Activated CD4-positive, alpha-beta memory T cell treated with anti-CD3 and anti-CD28 coated beads for 36 hours (primary cell): ENCODE measurements at regions not wholly inside any gene's neighbourhood (a gene's known extent, or its start where the extent isn't known, plus 50 kb on each side); places are given as distances from the start of the nearest gene placed in this dataset.
"Not testable (repeated sequence)": the region's sequence is repeated elsewhere in the genome, so short reads cannot be mapped to it uniquely, and the experiment has no call there.

Experiments
- CTCF ChIA-PET: fragments of 350-600 bp; sonication (Branson Sonifier 250); formaldehyde crosslinking; loops from one replicate; lab custom pipeline; 2021; ENCODE audit warnings: antibody characterized with exemption, inconsistent platforms; lab: Charles Lee
- POLR2A ChIA-PET: fragments of 350-600 bp; sonication (Branson Sonifier 250); formaldehyde crosslinking; loops from one replicate; lab custom pipeline; 2021; ENCODE audit warnings: antibody characterized with exemption; lab: Charles Lee
- DNase-seq: peaks from one replicate; pipeline ENCODE4 v3.0.0-alpha.2; 2020
- H3K27ac Mint-ChIP-seq: one replicate; pipeline ENCODE4 v1.8.0; 2021; ENCODE audit warnings: mixed read lengths
- H3K27me3 Mint-ChIP-seq: one replicate; pipeline ENCODE4 v1.8.0; 2021; ENCODE audit warnings: mixed read lengths
- H3K36me3 Mint-ChIP-seq: one replicate; pipeline ENCODE4 v1.8.0; 2021; ENCODE audit warnings: mixed read lengths
- H3K4me1 Mint-ChIP-seq: one replicate; pipeline ENCODE4 v1.8.0; 2021; ENCODE audit warnings: low read depth, mixed read lengths
- H3K4me3 Mint-ChIP-seq: one replicate; pipeline ENCODE4 v1.8.0; 2021; ENCODE audit warnings: mild to moderate bottlenecking, mixed read lengths
- H3K9me3 Mint-ChIP-seq: one replicate; pipeline ENCODE4 v1.8.0; 2021; ENCODE audit warnings: mixed read lengths
- intact Hi-C: fragments of 100-400 bp; cut with micrococcal nuclease; formaldehyde crosslinking; loops from one replicate; pipeline ENCODE4 v1.15.1; 2023

DNA sequence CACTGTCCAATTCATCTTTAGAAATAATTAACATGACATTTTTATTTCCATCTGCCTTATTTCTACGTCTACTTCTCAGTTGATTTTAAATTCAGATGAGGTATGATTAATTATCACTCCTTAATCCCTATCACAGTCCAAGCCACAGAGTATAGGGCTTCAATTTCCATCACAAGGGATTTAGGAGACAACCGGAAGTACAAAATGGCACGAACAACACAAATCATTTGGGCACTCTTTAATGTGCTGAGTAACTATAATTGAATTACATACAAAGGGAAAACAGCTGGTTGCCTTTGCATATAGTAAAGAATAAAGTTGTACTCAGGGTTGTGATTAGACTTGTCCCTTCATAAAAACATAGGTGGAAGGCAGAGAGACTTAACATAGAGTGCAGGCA, 290.4 kb upstream of the MAGEB16 start:
- H3K9me3 Mint-ChIP-seq = peaks cover 3% of the 10 kb centered on the region
- ChIA-PET POLR2A (no interaction called here), CTCF (no interaction called here)
- H3K36me3 Mint-ChIP-seq = no peaks in the 10 kb centered on the region
- H3K27me3 Mint-ChIP-seq = no peaks in the 10 kb centered on the region
- intact Hi-C loops = no loop called here
- no peak overlapping the region for H3K4me3 Mint-ChIP-seq
- H3K27ac Mint-ChIP-seq = no peak overlapping the region
- DNase-seq = no peak
- no peaks in the 10 kb centered on the region for H3K4me1 Mint-ChIP-seq

GRCh38 chrX:35548003-35548402, 250.1 kb upstream of the MAGEB16 start:
- POLR2A ChIA-PET, H3K4me3 Mint-ChIP-seq, DNase-seq, H3K27me3 Mint-ChIP-seq, H3K4me1 Mint-ChIP-seq, H3K27ac Mint-ChIP-seq, H3K9me3 Mint-ChIP-seq, H3K36me3 Mint-ChIP-seq, CTCF ChIA-PET, intact Hi-C loops: not testable (repeated sequence)

DNA sequence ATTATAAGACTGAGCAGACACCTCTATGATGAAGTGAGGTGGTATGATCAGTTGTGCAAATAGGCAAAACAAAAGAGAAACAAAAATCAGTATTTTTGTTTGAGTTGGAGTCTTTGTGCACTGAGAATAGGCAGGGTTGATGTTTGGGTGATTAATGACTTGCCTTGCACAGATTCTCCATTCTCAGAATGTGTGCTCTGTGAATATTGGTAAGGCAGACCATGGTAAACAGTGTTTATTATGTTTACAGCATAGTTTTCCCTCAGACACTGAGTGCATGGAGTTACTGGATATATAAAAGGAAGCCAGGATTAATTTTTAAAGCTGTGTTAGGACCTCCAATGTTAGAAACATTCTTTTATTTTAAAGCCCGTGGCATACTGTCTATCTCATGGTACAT, 240.2 kb upstream of the MAGEB16 start:
- Mint-ChIP-seq H3K4me1 (no peaks in the 10 kb centered on the region), H3K27ac (no peak overlapping the region), H3K9me3 (no peaks in the 10 kb centered on the region), H3K4me3 (no peak overlapping the region), H3K36me3 (no peaks in the 10 kb centered on the region), H3K27me3 (no peaks in the 10 kb centered on the region)
- intact Hi-C loops = no loop called here
- DNase-seq = no peak
- CTCF ChIA-PET = no interaction called here
- POLR2A ChIA-PET = no interaction called here

DNA sequence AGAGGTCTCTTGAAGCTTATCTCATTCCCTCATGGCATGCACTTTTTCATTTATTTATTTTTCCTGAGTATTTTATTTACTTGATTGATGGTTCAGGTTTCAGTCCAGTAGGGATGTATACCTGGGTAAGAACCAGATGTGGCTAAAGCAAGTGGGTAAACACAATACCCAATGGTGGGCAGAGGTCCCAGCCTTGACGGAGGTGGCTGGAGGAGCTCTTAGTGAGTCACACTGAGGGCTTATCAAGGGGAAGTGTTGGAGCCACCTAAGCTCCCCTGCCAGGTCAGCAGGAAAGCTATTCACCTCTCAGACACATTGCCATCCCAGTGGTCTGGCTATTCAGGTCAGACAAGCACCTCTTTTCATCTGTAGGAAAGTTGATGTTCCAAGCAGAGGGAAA, 236.2 kb upstream of the MAGEB16 start:
- H3K27me3 Mint-ChIP-seq = no peaks in the 10 kb centered on the region
- H3K4me1 Mint-ChIP-seq = no peaks in the 10 kb centered on the region
- no peaks in the 10 kb centered on the region for H3K9me3 Mint-ChIP-seq
- intact Hi-C loops = no loop called here
- CTCF ChIA-PET = no interaction called here
- no peak for DNase-seq
- POLR2A ChIA-PET = no interaction called here
- no peaks in the 10 kb centered on the region for H3K36me3 Mint-ChIP-seq
- no peak overlapping the region for H3K4me3 Mint-ChIP-seq
- H3K27ac Mint-ChIP-seq = no peak overlapping the region

DNA sequence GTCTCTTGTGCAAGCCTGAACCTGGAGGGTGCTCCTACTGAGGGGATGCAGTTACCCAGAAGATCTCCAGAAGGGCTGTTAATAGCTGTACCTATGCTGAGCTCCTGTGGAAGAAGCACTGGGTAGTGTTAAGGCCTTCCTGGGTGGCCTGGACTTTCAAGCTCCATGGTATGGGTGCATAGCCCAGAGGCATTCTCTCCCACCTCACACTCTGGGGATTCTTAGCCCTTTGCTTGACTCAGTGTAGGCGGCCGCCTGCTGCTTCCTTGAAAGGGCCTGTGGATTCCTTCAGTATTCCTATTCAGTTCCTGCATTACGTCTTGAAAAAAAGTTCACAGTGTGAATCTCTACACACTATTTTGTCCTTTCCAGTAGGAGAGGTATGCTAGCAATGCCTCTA, 235.7 kb upstream of the MAGEB16 start:
- H3K36me3 Mint-ChIP-seq = no peaks in the 10 kb centered on the region

DNA sequence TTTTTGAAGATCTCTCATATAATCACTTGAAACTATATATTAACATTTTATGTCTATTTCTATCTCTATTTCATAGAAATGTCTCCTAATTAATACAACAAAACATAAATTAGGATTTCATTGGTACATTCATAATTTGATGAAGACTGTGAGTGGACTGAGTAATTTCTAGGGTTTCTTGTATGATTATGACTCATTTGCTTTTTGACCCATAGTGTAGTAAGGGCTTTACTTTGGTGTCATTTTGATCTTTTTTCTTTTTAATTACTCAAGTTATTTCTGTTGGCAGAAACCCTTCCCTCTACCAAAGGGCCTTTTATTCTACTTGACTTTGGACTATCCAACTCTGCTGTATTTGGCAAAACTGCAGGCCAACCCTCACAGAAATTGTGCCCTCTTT, 207.9 kb upstream of the MAGEB16 start:
- Mint-ChIP-seq H3K27ac (no peak overlapping the region), H3K4me3 (no peak overlapping the region), H3K36me3 (no peaks in the 10 kb centered on the region), H3K27me3 (no peaks in the 10 kb centered on the region), H3K4me1 (no peaks in the 10 kb centered on the region), H3K9me3 (no peaks in the 10 kb centered on the region)
- intact Hi-C loops = no loop called here
- CTCF ChIA-PET = no interaction called here
- POLR2A ChIA-PET = no interaction called here
- DNase-seq = no peak

More for the DNA sequence above, 235.7 kb upstream of the MAGEB16 start:
- CTCF ChIA-PET = no interaction called here
- no peaks in the 10 kb centered on the region for H3K27me3 Mint-ChIP-seq
- H3K4me1 Mint-ChIP-seq = no peaks in the 10 kb centered on the region
- no peaks in the 10 kb centered on the region for H3K9me3 Mint-ChIP-seq
- no peak for DNase-seq
- intact Hi-C loops = no loop called here
- H3K27ac Mint-ChIP-seq = no peak overlapping the region
- no peak overlapping the region for H3K4me3 Mint-ChIP-seq
- POLR2A ChIA-PET = no interaction called here

DNA sequence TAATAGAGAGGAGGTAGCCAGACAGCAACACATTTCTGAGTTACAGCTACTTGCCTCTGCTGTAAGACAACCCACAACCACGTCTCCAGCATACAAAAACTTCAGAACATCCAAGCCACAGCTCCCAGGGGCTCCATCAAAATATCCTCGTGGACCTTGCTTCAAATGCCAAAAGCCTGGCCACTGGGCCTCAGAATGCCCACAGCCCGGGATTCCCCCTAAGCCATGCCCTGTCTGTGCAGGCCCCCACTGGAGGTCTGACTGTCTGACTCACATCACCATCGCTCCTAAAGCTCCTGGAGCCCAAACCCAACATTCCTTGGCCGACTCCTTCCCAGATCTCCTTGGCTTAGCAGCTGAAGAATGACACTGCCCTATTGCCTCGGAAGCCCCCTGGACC, 186.6 kb upstream of the MAGEB16 start:
- H3K9me3 Mint-ChIP-seq, POLR2A ChIA-PET, intact Hi-C loops, DNase-seq, H3K4me3 Mint-ChIP-seq, H3K27ac Mint-ChIP-seq, H3K4me1 Mint-ChIP-seq, H3K27me3 Mint-ChIP-seq, H3K36me3 Mint-ChIP-seq, CTCF ChIA-PET: not testable (repeated sequence)

DNA sequence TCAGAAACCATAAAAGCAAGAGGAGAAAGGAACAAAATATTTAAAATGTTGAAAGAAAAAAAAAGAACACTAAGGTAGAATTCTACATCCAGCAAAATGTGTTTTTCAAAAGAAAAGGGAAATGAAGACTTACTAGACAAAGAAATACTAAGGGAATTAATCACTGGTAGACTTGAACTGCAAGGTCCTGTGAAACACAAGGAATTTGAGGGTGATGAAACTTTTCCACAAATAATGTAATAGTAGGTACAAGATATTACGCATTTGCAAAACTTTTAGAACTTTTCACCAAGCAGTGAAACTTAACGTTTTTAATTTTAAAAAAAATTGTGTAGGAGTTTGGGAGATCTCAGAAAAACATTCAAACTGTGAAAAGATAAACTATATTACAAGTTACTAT, 180.3 kb upstream of the MAGEB16 start:
- POLR2A ChIA-PET = no interaction called here
- DNase-seq = no peak
- no peaks in the 10 kb centered on the region for H3K36me3 Mint-ChIP-seq
- H3K4me1 Mint-ChIP-seq = no peaks in the 10 kb centered on the region
- H3K27me3 Mint-ChIP-seq = no peaks in the 10 kb centered on the region
- H3K4me3 Mint-ChIP-seq = no peak overlapping the region
- no peak overlapping the region for H3K27ac Mint-ChIP-seq
- peaks cover 8% of the 10 kb centered on the region for H3K9me3 Mint-ChIP-seq
- intact Hi-C loops = no loop called here
- CTCF ChIA-PET = no interaction called here

DNA sequence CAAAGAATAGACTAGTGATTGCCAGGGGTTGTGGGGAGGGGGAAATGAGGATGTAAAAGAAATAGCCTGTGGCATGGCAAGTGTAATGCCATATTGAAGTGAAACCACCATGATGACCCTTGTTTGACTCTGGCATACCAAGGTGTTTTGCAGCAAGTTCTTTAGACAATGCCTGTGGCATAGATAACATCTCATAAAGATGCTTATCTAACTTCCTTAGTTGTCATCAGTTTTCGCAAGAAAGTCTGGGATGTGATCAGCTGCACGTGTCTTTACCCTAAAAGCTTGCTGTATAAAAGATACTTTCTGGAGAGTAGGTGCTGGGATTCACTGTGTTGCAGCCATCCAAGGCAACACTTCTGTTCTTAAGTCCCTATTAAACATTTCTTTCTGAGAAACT, 176.1 kb upstream of the MAGEB16 start:
- H3K4me1 Mint-ChIP-seq = no peaks in the 10 kb centered on the region
- no peaks in the 10 kb centered on the region for H3K27me3 Mint-ChIP-seq
- intact Hi-C loops = no loop called here
- no peak for DNase-seq
- POLR2A ChIA-PET = no interaction called here
- peaks cover 13% of the 10 kb centered on the region for H3K9me3 Mint-ChIP-seq
- H3K36me3 Mint-ChIP-seq = no peaks in the 10 kb centered on the region
- no peak overlapping the region for H3K4me3 Mint-ChIP-seq
- H3K27ac Mint-ChIP-seq = no peak overlapping the region
- CTCF ChIA-PET = no interaction called here

DNA sequence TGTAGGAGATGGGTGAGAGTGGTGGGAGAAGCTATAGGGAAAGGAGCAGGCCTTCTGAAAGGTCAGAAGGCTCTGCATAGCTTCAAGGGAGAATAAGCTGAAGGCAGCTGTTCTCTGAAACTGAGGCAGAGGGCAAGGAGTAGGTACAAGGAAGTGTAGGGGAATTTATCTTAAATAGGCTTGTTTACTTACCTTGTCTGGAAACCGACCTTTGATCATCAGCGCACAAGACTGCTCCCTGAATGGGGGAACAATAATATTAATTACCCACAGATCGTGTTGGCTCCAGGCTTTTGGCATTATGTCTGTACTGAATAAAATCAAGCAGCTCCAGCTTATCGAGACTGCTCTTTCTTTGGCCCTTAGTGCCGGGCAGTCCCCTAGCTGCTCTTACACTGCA, 175.5 kb upstream of the MAGEB16 start:
- intact Hi-C loops = no loop called here
- Mint-ChIP-seq H3K27ac (no peak overlapping the region), H3K27me3 (no peaks in the 10 kb centered on the region), H3K36me3 (no peaks in the 10 kb centered on the region), H3K4me3 (no peak overlapping the region), H3K4me1 (no peaks in the 10 kb centered on the region), H3K9me3 (peaks cover 13% of the 10 kb centered on the region)
- CTCF ChIA-PET = no interaction called here
- POLR2A ChIA-PET = no interaction called here
- DNase-seq = no peak

DNA sequence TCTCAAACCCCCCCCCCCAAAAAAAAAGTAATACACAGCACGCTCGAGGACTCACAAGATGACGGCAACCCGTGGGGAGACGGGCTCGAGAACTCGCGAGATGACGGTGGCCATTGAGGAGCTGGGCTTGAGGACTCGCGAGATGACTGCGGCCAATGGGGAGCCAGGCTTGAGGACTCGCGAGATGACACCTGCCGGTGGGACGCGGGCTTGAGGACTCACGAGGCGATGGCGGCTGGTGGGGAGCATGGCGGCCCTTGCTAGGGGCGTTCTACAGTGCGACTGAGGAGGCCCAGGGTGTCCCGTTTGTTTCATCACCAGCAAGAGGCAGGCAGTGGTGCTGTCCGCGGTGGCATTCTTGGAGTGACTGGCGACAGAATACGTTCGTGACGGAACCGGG, 172.4 kb upstream of the MAGEB16 start:
- H3K36me3 Mint-ChIP-seq = no peaks in the 10 kb centered on the region
- POLR2A ChIA-PET = no interaction called here
- no peaks in the 10 kb centered on the region for H3K4me1 Mint-ChIP-seq
- no peak for DNase-seq
- no peak overlapping the region for H3K27ac Mint-ChIP-seq
- no peaks in the 10 kb centered on the region for H3K27me3 Mint-ChIP-seq
- peaks cover 13% of the 10 kb centered on the region for H3K9me3 Mint-ChIP-seq
- CTCF ChIA-PET = no interaction called here
- intact Hi-C loops = no loop called here
- H3K4me3 Mint-ChIP-seq = no peak overlapping the region

DNA sequence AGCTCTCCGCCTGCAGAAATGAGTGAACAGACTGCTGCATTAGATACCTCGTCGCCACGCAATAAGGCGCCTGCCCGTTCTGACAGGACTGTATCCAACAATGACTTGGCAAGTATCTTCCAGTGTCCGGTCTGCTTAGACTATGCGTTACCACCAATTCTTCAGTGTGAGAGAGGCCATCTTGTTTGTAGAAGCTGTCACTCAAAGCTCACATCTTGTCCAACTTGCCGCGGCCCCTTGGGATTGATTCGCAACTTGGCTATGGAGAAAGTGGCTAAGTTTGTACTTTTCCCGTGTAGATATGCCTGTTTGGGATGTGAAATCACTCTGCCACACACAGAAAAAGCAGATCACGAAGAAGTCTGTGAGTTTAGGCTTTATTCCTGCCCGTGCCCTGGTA, 172.0 kb upstream of the MAGEB16 start:
- H3K4me1 Mint-ChIP-seq = no peaks in the 10 kb centered on the region
- no peaks in the 10 kb centered on the region for H3K27me3 Mint-ChIP-seq
- H3K4me3 Mint-ChIP-seq = no peak overlapping the region
- DNase-seq = no peak
- no peak overlapping the region for H3K27ac Mint-ChIP-seq
- intact Hi-C loops = no loop called here
- ChIA-PET POLR2A (no interaction called here), CTCF (no interaction called here)
- peaks cover 13% of the 10 kb centered on the region for H3K9me3 Mint-ChIP-seq
- H3K36me3 Mint-ChIP-seq = no peaks in the 10 kb centered on the region

DNA sequence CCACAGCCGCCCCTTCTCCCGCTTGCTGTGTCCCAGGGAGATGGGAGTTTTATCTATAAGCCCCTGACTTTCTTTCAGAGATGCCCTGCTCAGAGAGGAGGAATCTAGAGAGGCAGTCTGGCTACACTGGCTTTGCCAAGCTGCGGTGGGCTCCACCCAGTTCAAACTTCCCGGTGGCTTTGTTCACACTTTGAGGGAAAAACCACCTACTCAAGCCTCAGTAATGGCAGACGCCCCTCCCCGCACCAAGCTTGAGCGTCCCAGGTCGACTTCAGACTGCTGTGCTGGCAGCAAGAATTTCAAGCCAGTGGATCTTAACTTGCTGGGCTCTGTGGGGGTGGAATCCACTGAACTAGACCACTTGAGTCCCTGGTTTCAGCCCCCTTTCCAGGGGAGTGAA, 162.2 kb upstream of the MAGEB16 start:
- H3K27ac Mint-ChIP-seq, H3K4me1 Mint-ChIP-seq, CTCF ChIA-PET, H3K27me3 Mint-ChIP-seq, H3K9me3 Mint-ChIP-seq, POLR2A ChIA-PET, intact Hi-C loops, DNase-seq, H3K36me3 Mint-ChIP-seq, H3K4me3 Mint-ChIP-seq: not testable (repeated sequence)

DNA sequence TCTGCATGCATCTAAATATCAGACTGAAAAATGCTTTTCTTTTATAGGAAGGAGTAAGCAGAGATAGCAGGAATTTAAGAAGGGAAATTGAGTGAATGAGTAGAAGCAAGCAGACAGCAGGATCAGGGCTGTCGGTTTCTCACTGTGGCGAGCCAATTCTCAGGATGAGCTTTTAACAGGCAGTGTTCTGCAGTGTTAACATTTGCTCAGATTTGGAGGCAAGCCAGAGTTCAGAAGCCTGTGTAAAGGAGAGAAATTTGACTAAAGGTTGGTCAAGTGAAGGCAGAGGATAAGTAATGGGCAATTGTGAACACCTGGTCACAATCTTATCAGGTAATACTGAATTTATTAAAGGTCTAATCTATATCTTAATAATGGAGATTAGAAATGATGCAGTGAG, 133.3 kb upstream of the MAGEB16 start:
- H3K4me3 Mint-ChIP-seq = no peak overlapping the region
- DNase-seq = no peak
- H3K27ac Mint-ChIP-seq = no peak overlapping the region
- POLR2A ChIA-PET = no interaction called here
- H3K27me3 Mint-ChIP-seq = no peaks in the 10 kb centered on the region
- H3K9me3 Mint-ChIP-seq = no peaks in the 10 kb centered on the region
- H3K36me3 Mint-ChIP-seq = no peaks in the 10 kb centered on the region
- intact Hi-C loops = no loop called here
- H3K4me1 Mint-ChIP-seq = no peaks in the 10 kb centered on the region
- CTCF ChIA-PET = no interaction called here
